Hematopoietic multipotent progenitor cell treated with erythropoietin and hydrocortisone succinate and interleukin-3 and kit ligand, for 4 days (in vitro differentiated cells): ENCODE measurements at regions not wholly inside any gene's neighbourhood (a gene's known extent, or its start where the extent isn't known, plus 50 kb on each side); places are given as distances from the start of the nearest gene placed in this dataset.

ENCODE experiments used
- DNase-seq: peaks from one replicate; pipeline ENCODE4 v3.0.0-alpha.2; 2015

- no peak for DNase-seq
Measured at GRCh38 chr1:56060906-56061305, 518.5 kb downstream of the PLPP3 start.

- DNase-seq: no peak
Measured at GRCh38 chr1:56057466-56058405, 521.6 kb downstream of the PLPP3 start.

DNA sequence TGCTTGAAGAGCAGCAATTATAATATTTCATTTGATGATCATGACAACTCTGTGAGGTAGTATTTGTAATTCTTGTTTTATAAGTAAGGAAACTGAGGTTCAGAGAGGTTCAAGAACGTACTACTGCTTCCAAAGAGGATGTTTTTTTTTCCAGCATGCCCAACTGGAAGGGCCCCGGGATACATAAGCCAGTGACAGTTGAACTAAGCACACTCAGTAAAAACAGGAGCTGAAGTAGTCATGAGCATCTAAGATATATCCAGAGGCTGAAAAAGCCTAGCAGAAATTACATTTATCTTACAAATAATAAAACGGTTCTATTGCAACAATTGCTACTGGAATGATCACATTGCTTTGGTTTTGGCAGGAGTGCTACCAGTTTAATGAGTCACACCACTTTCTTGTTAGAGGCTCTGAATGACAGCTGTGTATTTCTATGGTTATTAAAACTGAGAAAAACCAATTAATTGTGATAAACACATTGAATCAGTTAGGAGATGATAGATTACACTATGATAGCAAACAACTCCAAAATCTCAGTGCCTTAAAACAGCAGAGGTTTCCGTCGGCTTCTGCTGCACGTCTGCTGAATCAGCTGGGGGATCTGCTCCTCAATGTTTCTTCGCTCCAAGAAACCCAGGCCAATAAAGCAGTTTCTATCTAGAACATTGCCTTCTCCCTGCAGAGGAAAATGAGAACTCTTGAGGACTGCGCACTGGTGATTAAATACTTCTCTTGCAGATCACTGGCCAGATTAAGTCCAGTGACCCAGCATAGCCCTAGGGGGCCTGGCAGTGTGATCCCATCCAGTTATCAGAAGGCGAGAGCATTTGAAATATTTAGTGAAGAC is 522.7 kb downstream of the PLPP3 start:
- DNase-seq: no peak

- DNase-seq: no peak
Measured at GRCh38 chr1:56054959-56055358, 524.4 kb downstream of the PLPP3 start.

DNA sequence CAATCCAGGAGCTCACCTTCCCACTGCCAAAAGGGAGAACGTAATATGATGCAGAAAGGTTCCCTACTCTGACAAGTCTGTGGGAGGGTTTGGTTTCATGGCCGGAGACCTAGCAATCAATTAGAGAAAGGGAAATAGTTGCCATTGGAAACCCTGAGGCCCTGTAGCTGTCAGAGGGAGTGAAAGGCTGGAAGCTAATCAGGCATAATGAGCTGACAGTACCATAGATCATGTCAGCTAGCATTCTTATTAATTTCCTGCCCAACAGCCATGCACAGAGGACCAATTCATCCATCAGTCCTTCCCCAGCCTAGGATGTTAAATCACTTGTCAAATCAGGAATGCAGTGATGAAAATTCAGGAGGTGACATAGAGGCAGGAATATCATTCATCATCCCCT is 527.3 kb downstream of the PLPP3 start:
- DNase-seq: no peak

DNA sequence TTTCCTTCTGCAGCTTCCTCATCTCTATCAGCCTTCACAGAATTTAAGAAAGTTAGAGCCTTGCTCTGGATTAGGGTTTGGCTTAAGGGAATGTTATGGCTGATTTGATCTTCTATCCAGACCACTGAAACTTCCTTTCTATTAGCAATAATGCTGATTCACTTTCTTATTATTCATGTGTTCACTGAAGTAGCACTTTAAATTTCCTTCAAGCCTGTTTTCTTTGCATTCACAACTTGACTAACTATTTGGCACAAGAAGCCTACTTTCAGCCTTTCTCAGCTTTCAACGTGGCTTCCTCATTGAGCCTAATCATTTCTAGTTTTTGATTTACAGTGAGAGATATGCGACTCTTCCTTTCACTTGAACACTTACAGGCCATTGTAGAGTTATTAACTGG is 528.5 kb downstream of the PLPP3 start:
- no peak for DNase-seq

DNA sequence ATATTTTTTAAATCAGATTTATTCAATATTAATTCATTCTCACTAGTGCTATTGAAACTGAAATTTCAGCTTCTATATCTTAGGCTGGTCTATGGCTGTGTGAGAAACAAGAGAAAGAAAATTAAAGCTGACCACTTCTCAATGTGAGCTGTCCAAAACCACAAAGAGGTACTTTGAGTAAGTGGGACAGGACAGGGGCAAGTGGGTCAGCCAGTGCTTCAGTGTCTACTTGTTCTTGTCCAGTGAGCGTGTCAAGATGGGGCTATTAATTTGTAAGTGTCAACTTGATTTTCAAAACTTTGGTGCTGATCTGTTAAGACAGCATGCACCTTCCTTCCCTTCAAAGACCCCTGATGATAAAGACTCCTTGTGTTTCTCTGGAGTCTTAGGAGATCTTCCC is 533.9 kb downstream of the PLPP3 start:
- no peak for DNase-seq

DNA sequence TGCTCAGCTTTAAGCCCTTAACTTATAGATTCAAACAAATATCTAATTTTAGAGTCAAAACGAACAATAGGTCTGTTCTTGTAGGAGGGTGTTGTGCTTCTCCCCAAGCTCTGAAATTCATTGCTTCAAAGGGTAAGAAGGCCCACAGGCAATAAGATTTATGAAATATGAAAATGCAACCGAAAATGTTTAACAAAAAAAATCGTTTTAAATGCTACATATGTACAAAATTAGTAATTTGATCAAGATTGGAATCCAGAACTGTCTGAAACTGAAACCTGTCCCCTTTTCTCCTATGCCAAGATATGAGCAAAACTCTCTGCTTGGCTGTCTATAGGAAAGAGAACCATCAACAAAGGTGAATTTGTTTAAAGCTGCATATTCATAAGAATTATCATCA is 534.3 kb downstream of the PLPP3 start:
- no peak for DNase-seq

DNA sequence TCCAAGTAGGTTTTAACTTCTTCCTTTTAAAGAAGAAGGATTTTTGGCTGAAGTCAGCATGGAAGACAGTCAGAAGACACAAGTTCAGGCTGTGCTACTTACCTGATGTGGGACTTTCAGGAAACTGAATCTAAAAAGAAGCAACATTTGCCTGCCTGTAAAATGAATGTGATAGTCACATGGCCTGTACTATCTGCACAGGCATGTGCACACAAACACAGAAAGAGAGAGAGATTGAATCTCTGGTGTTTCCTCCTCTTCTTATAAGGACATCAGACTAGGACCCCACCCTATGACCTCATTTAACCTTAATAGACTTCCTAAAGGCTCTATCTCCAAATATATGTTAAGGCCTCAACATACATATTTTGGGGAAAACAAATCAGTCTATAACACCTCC is 542.9 kb downstream of the PLPP3 start:
- peak; percentile 45 for DNase-seq

- no peak for DNase-seq
Measured at GRCh38 chr1:56034847-56035481, 544.4 kb downstream of the PLPP3 start.

- no peak for DNase-seq
Measured at GRCh38 chr1:56034222-56034621, 545.1 kb downstream of the PLPP3 start.

- no peak for DNase-seq
Measured at GRCh38 chr1:56033321-56034037, 545.9 kb downstream of the PLPP3 start.

- DNase-seq: peak; percentile 23
Measured at GRCh38 chr1:56032096-56032676, 547.2 kb downstream of the PLPP3 start.

GRCh38 chr1:56031001-56031400 is 548.4 kb downstream of the PLPP3 start:
- DNase-seq: no peak

DNA sequence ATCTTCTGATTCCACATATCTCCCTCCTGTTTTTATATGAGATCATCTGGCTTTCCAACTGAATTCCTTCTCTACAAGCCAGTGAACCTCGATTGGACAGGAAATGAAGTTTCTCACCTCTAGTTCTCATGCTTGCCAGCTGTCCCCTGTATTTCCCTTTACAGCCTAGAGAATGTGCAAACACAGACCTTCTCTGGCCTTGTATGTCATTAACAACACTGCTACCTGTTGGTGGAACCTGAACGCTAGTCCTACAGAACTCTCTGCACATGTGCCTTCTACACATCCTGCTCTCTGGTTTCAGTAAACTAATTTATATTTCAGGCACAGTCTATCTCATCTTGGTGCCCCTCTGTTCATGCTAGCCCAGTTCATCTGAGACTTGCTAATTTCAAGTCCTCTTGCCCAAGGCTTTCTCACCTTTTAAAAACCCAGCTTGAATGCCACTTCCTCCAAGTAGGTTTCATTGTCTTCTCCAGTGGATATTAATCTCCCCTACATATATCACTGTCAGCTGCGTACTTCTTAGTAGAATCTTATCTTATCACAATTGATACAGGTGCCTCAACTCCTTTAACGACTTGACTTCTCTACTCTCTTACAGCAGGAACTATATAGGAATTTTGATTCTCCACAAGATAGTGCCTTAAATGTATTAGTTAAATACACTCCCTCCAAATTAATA is 549.9 kb downstream of the PLPP3 start:
- peak; percentile 6 for DNase-seq

DNA sequence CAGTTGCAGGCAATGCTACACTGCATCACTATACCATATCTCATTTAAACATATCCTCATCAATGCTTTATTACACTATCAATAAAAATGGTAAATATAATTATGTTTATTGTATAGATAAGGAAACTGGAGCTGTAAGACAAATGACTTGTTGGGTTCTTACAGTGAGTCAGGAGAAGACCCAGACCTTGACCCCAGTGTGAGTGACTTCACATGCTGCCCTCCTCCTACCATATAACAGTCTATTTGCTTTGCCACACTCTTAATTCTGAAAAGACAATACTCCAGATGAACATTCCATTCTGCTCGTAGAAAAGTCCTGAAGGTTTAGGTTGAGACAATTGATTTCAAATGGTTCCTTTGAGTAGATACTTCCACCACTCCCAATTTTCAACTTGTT is 550.5 kb downstream of the PLPP3 start:
- DNase-seq: no peak

- peak; percentile 62 for DNase-seq
Measured at GRCh38 chr1:56028244-56028643, 551.1 kb downstream of the PLPP3 start.

DNA sequence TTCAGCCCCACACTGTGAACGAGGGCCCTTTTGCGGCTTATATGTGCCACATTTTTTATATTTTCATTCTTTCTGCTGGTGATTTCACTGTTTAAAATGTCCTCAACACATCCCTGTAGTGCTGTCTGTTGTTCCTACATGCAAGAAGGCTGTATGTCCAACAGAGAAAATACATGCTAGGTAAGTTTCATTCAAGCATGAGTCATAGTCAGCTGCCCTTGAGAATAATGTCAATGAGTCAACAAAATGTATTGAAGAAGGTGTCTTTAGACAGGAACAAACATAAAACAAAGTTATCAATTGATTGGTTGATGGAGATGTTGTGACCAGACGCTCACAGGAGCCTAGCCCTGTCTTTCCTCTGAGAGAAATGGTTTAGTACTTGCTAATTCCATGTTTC is 553.4 kb downstream of the PLPP3 start:
- DNase-seq: no peak

DNA sequence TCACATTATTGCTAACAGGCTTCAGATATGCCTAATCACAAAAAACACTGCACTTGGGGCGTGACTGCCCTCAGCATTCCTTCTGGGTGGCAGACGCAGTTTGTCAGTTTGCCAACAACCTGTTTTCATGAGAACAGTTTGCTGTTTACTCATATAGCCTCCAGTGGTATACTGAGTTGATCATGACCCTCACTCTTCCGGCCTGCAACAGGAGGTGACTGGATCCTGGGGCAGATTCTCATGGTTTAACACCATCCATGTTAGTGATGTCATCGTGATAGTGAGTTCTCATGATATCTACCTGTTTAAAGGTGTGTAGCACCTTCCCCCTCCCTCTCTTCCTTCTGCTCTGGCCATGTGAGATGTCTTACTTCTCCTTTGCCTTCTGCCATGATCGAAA is 555.2 kb downstream of the PLPP3 start:
- no peak for DNase-seq

DNA sequence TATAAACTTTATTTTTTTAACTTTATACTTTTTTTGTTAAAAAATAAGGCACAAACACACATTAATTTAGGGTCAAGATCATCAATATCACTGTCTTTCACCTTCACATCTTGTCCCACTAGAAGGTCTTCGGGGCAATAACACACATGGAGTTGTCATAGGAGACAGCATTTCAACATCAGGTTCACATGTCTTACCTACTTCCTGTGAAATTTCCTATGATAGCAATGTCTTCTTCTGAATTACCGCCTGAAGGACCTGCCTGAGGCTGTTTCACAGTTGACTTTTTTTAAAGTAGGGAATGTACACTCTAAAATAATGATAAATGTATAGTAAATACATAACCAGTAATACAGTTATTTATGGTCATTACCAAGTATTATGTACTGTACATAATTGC is 559.4 kb downstream of the PLPP3 start:
- DNase-seq: no peak

DNA sequence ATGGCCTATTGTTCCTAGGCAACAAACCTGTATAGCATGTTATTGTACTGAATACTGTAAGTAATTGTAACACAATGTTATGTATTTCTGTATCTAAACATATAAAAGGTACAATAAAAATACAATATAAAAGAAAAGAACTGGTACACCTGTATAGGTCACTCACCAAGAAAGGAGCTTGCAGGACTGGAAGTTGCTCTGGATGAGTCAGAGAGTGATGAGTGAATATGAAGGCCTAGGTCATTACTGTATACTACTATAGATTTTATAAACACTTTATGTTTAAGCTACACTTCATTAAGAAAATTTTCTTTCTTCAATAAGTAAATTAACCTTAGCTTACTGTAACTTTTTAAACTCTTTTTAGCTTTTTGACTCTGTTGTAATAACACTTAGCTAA is 559.9 kb downstream of the PLPP3 start:
- DNase-seq: no peak

- DNase-seq: no peak
Measured at GRCh38 chr1:56017336-56017735, 562.0 kb downstream of the PLPP3 start.
